Vagina (tissue), 2 donors: ENCODE measurements at regions not wholly inside any gene's neighbourhood (a gene's known extent, or its start where the extent isn't known, plus 50 kb on each side); places are given as distances from the start of the nearest gene placed in this dataset.

Experiments
- DNase-seq, 2 donors: peaks; one replicate each; pipeline ENCODE4 v3.0.0-alpha.2; 2017; ENCODE audit errors: extremely low spot score in 2 of 2
- H3K27ac ChIP-seq: fragments of 200-600 bp; sonication (generic); one replicate; pipeline ENCODE4 v1.5.1; 2019
- H3K27me3 ChIP-seq: fragments of 200-600 bp; sonication (generic); one replicate; pipeline ENCODE4 v1.5.1; 2019
- H3K36me3 ChIP-seq, 2 donors: fragments of 200-600 bp; sonication (generic); one replicate each; pipeline ENCODE4 v1.5.1; 2017 to 2019
- H3K4me1 ChIP-seq: fragments of 200-600 bp; sonication (generic); one replicate; pipeline ENCODE4 v1.5.1; 2019
- H3K4me3 ChIP-seq, 2 donors: fragments of 200-600 bp; sonication (generic); 1 replicate in 1 of 2; 2 replicates in 1 of 2; pipeline ENCODE4 v1.5.1; 2016 to 2019
- H3K9me3 ChIP-seq: fragments of 200-600 bp; sonication (generic); one replicate; pipeline ENCODE4 v1.5.1; 2019
- POLR2A ChIP-seq, 2 donors: fragments of 450-650 bp; IDR thresholded peaks; one replicate each; pipeline ENCODE4 v1.6.1; 2017; ENCODE audit warnings: antibody characterized with exemption in 2 of 2, mild to moderate bottlenecking in 2 of 2, moderate library complexity in 2 of 2
- POLR2AphosphoS5 ChIP-seq, 2 donors: sonication (generic); formaldehyde crosslinking; IDR thresholded peaks; one replicate each; pipeline ENCODE4 v1.9.0; 2017; ENCODE audit warnings: antibody characterized with exemption in 2 of 2, mild to moderate bottlenecking in 2 of 2, low read depth in 1 of 2; ENCODE audit not compliant: insufficient read depth in 1 of 2
- intact Hi-C: fragments of 100-400 bp; cut with DNase I; formaldehyde crosslinking; loops from one replicate; pipeline ENCODE4 v1.15.1; 2023
- TF ChIP-seq, protein P1 (sequence below), 3 experiments: fragments of 450-650 bp in 2 of 3; fragments of 200-600 bp in 1 of 3; sonication (generic) in 1 of 3; IDR thresholded peaks; one replicate each; pipeline ENCODE4 v1.5.1; 2017 to 2019; ENCODE audit warnings: antibody characterized with exemption in 3 of 3, mild to moderate bottlenecking in 2 of 3, moderate library complexity in 2 of 3

DNA sequence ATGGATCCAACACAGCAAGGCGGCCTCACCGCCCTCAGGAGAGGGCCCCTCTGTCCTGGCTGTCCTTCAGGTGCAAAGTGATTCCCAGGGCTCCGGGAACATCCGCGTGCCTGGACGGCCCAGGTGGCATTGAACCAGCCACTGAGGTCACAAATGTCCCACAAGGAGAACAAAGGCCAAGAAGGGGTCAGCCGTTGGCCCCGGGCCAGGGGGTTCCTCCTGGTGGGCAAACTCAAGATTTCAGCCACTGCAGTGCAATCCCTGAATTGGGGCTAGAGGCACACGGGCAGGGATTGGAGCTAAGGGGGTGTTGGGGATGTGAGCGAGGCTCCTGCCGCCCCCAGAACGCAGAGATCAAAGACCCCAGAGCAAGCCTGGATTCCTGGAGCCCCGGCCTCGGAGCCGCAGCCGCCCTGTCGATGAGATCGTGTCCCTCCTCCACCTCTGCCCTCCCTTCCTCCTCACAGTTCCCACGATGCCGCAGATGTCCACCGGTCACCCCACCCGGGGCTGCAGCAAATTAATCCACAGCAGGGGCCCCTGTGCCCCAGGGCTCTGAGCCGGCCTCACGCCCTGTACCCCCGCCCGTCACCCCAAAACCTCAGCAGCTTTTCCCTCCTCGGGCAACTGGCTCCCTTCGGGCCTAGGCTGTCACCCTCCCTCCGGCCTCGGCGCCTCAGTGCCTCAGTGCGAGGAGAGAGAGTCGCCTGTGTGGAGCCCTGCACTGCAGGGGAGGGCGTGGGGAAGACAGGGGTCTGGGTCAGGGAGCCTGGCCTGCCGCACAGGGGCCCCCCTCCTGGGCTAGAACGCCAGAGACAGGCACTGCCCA is 56.7 kb upstream of the GALNT9 start:
- Histone ChIP-seq H3K4me3 (no peak overlapping the region), H3K4me1 (peaks cover 4% of the 10 kb centered on the region), H3K27ac (no peak overlapping the region), H3K9me3 (no peaks in the 10 kb centered on the region), H3K36me3 (no peaks in the 10 kb centered on the region), H3K27me3 (peaks cover 5% of the 10 kb centered on the region)
- no peak for TF ChIP-seq POLR2AphosphoS5 (IDR thresholded peaks at IDR 0.05; ENCODE audit: insufficient read depth in 1 of 2, low read depth in 1 of 2)
- TF ChIP-seq, protein P1, sequence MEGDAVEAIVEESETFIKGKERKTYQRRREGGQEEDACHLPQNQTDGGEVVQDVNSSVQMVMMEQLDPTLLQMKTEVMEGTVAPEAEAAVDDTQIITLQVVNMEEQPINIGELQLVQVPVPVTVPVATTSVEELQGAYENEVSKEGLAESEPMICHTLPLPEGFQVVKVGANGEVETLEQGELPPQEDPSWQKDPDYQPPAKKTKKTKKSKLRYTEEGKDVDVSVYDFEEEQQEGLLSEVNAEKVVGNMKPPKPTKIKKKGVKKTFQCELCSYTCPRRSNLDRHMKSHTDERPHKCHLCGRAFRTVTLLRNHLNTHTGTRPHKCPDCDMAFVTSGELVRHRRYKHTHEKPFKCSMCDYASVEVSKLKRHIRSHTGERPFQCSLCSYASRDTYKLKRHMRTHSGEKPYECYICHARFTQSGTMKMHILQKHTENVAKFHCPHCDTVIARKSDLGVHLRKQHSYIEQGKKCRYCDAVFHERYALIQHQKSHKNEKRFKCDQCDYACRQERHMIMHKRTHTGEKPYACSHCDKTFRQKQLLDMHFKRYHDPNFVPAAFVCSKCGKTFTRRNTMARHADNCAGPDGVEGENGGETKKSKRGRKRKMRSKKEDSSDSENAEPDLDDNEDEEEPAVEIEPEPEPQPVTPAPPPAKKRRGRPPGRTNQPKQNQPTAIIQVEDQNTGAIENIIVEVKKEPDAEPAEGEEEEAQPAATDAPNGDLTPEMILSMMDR (IDR thresholded peaks at IDR 0.05): no peak
- TF ChIP-seq POLR2A (IDR thresholded peaks at IDR 0.05): no peak
- intact Hi-C loops: no loop called here
- no peak for DNase-seq

DNA sequence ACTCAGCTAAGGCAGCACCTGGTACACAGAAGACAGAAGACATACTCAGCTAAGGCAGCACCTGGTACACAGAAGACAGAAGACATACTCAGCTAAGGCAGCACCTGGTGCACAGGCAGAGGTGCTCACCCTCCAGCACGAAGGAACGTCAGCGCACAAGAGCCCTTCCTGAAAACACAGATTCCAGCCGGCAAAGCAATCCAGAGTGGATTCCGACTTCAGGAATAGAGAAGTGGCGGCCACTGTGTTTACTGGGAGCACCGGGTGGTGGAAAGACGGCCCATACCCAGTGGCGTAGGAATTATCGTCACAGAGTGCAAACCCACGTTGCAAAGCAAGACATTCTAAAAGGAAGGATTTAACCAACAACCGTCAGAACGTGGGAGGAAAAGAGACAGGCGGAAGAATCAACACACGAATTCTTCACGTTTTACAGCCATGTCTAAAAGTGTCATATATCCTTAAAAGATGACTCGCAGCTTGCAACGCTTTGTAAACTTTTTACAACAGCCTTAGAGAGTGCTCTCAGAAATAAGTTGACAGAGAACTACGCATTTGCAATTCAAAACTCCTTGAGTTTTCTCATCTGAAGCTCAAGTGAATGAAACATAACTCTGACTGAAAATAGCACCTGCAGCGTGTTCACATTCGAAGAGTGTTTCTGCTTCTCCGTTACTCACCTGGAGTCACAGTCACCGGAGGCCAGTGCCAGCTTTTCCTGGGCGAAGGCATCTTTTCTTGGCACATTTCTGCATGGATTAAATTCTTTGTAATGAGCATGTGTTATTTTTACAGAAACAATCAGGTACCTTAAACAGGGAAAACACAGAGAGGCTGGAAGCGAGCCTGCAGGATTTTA is 55.8 kb upstream of the GALNT9 start:
- Histone ChIP-seq H3K4me3 (no peak overlapping the region), H3K9me3 (no peaks in the 10 kb centered on the region), H3K36me3 (no peaks in the 10 kb centered on the region), H3K27me3 (peaks cover 5% of the 10 kb centered on the region), H3K4me1 (peaks cover 4% of the 10 kb centered on the region), H3K27ac (no peak overlapping the region)
- DNase-seq: no peak
- TF ChIP-seq POLR2A (IDR thresholded peaks at IDR 0.05) (no peak), POLR2AphosphoS5 (IDR thresholded peaks at IDR 0.05; ENCODE audit: insufficient read depth in 1 of 2, low read depth in 1 of 2) (no peak)
- TF ChIP-seq, protein P1 (IDR thresholded peaks at IDR 0.05): no peak
- intact Hi-C loops: no loop called here

DNA sequence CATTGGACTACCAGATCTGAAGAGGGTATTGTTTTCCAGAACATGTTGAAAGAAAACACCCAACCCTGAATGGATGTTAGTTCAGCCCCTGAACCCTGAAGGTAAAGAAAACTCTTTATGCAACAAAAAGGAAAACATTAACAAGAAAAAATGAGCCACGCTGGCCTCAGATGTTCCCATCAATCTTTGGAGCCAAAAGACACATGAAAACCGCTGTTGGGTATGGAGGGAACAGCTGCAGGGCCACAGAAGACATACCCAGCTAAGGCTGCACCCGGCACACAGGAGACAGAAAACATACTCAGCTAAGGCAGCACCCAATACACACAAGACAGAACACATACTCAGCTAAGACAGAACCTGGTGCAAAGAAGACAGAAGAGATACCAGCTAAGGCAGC is 51.3 kb upstream of the GALNT9 start:
- Histone ChIP-seq H3K4me1 (peaks cover 4% of the 10 kb centered on the region), H3K36me3 (no peaks in the 10 kb centered on the region), H3K9me3 (no peaks in the 10 kb centered on the region), H3K27ac (no peak overlapping the region), H3K27me3 (no peaks in the 10 kb centered on the region), H3K4me3 (no peak overlapping the region)
- TF ChIP-seq, protein P1 (IDR thresholded peaks at IDR 0.05): no peak
- TF ChIP-seq POLR2A (IDR thresholded peaks at IDR 0.05) (no peak), POLR2AphosphoS5 (IDR thresholded peaks at IDR 0.05; ENCODE audit: insufficient read depth in 1 of 2, low read depth in 1 of 2) (no peak)
- intact Hi-C loops: no loop called here
- no peak for DNase-seq

DNA sequence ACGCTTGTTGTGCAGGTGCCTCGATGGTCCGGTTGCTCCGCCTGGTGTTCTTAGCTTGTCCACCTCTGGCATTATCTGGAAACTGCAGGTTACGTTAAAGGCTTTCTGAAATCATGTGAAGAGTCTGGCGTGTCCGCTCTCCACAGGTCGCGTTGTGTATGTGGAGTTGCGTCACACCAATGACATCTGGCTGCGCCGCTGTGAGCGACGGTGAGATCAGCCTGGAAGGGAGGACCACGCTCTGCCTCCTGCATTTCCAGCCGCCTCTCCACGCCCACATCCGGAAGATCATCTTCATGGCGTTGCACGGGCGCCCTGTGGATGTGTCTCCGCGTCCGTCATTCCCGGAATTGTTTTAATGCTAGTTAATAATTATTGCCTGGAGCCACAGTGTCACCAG is 50.6 kb upstream of the GALNT9 start:
- H3K9me3 ChIP-seq: no peaks in the 10 kb centered on the region
- H3K27ac ChIP-seq: no peak overlapping the region
- H3K27me3 ChIP-seq: peaks cover 4% of the 10 kb centered on the region
- peaks cover under 1% of the 10 kb centered on the region for H3K4me1 ChIP-seq
- H3K4me3 ChIP-seq: no peak overlapping the region
- H3K36me3 ChIP-seq: no peaks in the 10 kb centered on the region
- intact Hi-C loops: no loop called here
- TF ChIP-seq POLR2AphosphoS5 (IDR thresholded peaks at IDR 0.05; ENCODE audit: insufficient read depth in 1 of 2, low read depth in 1 of 2) (no peak), POLR2A (IDR thresholded peaks at IDR 0.05) (no peak)
- TF ChIP-seq, protein P1 (IDR thresholded peaks at IDR 0.05): no peak
- DNase-seq: no peak
